SK-N-SH (cell line): ENCODE measurements at regions not wholly inside any gene's neighbourhood (a gene's known extent, or its start where the extent isn't known, plus 50 kb on each side); places are given as distances from the start of the nearest gene placed in this dataset.

Experiments
- CTCF ChIA-PET: fragments of 300-600, 350-600 bp; formaldehyde crosslinking; extraction: SDS; loops from one replicate; lab custom pipeline; 2021; lab: Yijun Ruan, JAX
- POLR2A ChIA-PET: fragments of 350-600 bp; sonication (Branson Sonifier 250); formaldehyde crosslinking; extraction: SDS; loops from one replicate; lab custom pipeline; 2020; ENCODE audit warnings: antibody characterized with exemption, inconsistent platforms; lab: Yijun Ruan, JAX
- DNase-seq: peaks from one replicate; pipeline ENCODE4 v3.0.0; 2012
- H2AFZ ChIP-seq: fragments of 200-600 bp; sonication (generic); 2 replicates; pipeline ENCODE4 v1.8.1; 2016; ENCODE audit warnings: antibody characterized with exemption, mild to moderate bottlenecking, low read depth
- H3F3A ChIP-seq: fragments of 200-600 bp; sonication (generic); replicated peaks from 2 replicates; pipeline ENCODE3; 2016; ENCODE audit warnings: antibody characterized with exemption, mild to moderate bottlenecking; ENCODE audit not compliant: insufficient read depth
- H3K27ac ChIP-seq, 2 experiments: fragments of 200-500 bp in 1 of 2; fragments of 200-600 bp in 1 of 2; sonication (Bioruptor generic) in 1 of 2; sonication (generic), shearing (Covaris generic) in 1 of 2; 2 replicates each; pipeline versions ENCODE4 v1.5.1 to v1.6.1; 2014 to 2016; ENCODE audit warnings: low read depth in 2 of 2, inconsistent platforms in 1 of 2, low read length in 1 of 2, mild to moderate bottlenecking in 1 of 2, mixed read lengths in 1 of 2
- H3K27me3 ChIP-seq: fragments of 200-600 bp; sonication (generic), shearing (Covaris generic); 2 replicates; pipeline ENCODE4 v1.6.1; 2016; ENCODE audit warnings: mixed run types; ENCODE audit not compliant: insufficient read depth
- H3K36me3 ChIP-seq, 2 experiments: fragments of 200-500 bp in 1 of 2; fragments of 200-600 bp in 1 of 2; sonication (Bioruptor generic) in 1 of 2; sonication (generic) in 1 of 2; replicated peaks in 1 of 2; 2 replicates each; pipeline versions ENCODE3 to v1.5.1; 2014 to 2016; ENCODE audit warnings: low read length in 1 of 2, mild to moderate bottlenecking in 1 of 2; ENCODE audit not compliant: insufficient read depth in 2 of 2, control insufficient read depth in 1 of 2
- H3K4me1 ChIP-seq, 2 experiments: fragments of 200-500 bp in 1 of 2; fragments of 200-600 bp in 1 of 2; sonication (Bioruptor generic) in 1 of 2; sonication (generic), shearing (Covaris generic) in 1 of 2; 2 replicates each; pipeline versions ENCODE4 v1.5.1 to v1.6.1; 2014 to 2016; ENCODE audit warnings: low read depth in 1 of 2, low read length in 1 of 2, mixed run types in 1 of 2; ENCODE audit not compliant: insufficient read depth in 2 of 2, control insufficient read depth in 1 of 2
- H3K4me2 ChIP-seq: fragments of 200-600 bp; sonication (generic), shearing (Covaris generic); 2 replicates; pipeline ENCODE4 v1.6.1; 2017; ENCODE audit warnings: mixed run types
- H3K4me3 ChIP-seq, 2 experiments: fragments of 200-500 bp in 1 of 2; fragments of 200-600 bp in 1 of 2; sonication (Bioruptor generic) in 1 of 2; sonication (generic), shearing (Covaris generic) in 1 of 2; 2 replicates each; pipeline versions ENCODE4 v1.5.1 to v1.8.1; 2014 to 2016; ENCODE audit warnings: low read depth in 2 of 2, inconsistent platforms in 1 of 2, low read length in 1 of 2, mild to moderate bottlenecking in 1 of 2, mixed read lengths in 1 of 2, moderate library complexity in 1 of 2
- H3K79me2 ChIP-seq: fragments of 200-600 bp; sonication (generic); 2 replicates; pipeline ENCODE4 v1.8.1; 2017; ENCODE audit warnings: mild to moderate bottlenecking; ENCODE audit not compliant: insufficient read depth
- H3K9ac ChIP-seq: fragments of 200-600 bp; sonication (generic); 2 replicates; pipeline ENCODE4 v1.6.1; 2017; ENCODE audit warnings: mixed run types
- H3K9me2 ChIP-seq: fragments of 200-600 bp; sonication (generic); 2 replicates; pipeline ENCODE4 v1.6.1; 2017; ENCODE audit warnings: mixed run types
- H3K9me3 ChIP-seq: fragments of 200-600 bp; sonication (generic); 2 replicates; pipeline ENCODE4 v1.6.1; 2017; ENCODE audit warnings: mixed run types, mild to moderate bottlenecking, moderate library complexity
- H4K20me1 ChIP-seq: fragments of 200-600 bp; sonication (generic); 2 replicates; pipeline ENCODE4 v1.6.1; 2017; ENCODE audit warnings: mild to moderate bottlenecking, mixed run types; ENCODE audit not compliant: insufficient read depth
- EP300 ChIP-seq, 2 experiments: IDR thresholded peaks; 2 replicates each; pipeline versions ENCODE4 v1.4.0 to v1.6.1; 2012; ENCODE audit warnings: borderline replicate concordance in 1 of 2, low read depth in 1 of 2, low read length in 1 of 2
- FOXJ3 ChIP-seq: sonication (generic); formaldehyde crosslinking; IDR thresholded peaks from 2 replicates; pipeline ENCODE4 v1.5.1; 2020; ENCODE audit warnings: mild to moderate bottlenecking, missing genetic modification reagents
- FOXM1 ChIP-seq: IDR thresholded peaks from 2 replicates; pipeline ENCODE4 v1.4.0; 2012; ENCODE audit warnings: low read depth, mild to moderate bottlenecking
- JUND ChIP-seq: IDR thresholded peaks from 2 replicates; pipeline ENCODE4 v1.4.0; 2012
- MXI1 ChIP-seq: IDR thresholded peaks from 2 replicates; pipeline ENCODE4 v1.6.1; 2012; ENCODE audit warnings: mild to moderate bottlenecking, low read depth, low read length, improper control_type of control experiment
- NFIC ChIP-seq: IDR thresholded peaks from 2 replicates; pipeline ENCODE4 v1.4.0; 2012; ENCODE audit warnings: borderline replicate concordance
- PBX3 ChIP-seq: IDR thresholded peaks from 2 replicates; pipeline ENCODE4; 2012
- RFX5 ChIP-seq: IDR thresholded peaks from 2 replicates; pipeline ENCODE4 v1.6.1; 2012; ENCODE audit warnings: mild to moderate bottlenecking, improper control_type of control experiment, low read length
- RXRA ChIP-seq: IDR thresholded peaks from 2 replicates; pipeline ENCODE4 v1.4.0; 2012; ENCODE audit warnings: low read depth, mild to moderate bottlenecking, borderline replicate concordance
- SMC3 ChIP-seq: IDR thresholded peaks from 2 replicates; pipeline ENCODE4 v1.6.1; 2012; ENCODE audit warnings: low read depth, low read length, improper control_type of control experiment
- USF2 ChIP-seq: fragments of 150-350 bp; IDR thresholded peaks from 2 replicates; pipeline ENCODE4 v1.6.1; 2017; ENCODE audit warnings: antibody characterized with exemption, low read length, low read depth, borderline replicate concordance
- ZBTB33 ChIP-seq: IDR thresholded peaks from 2 replicates; pipeline ENCODE4 v1.4.0; 2012; ENCODE audit warnings: low read depth, borderline replicate concordance
- WGBS: methylation state at CpG from one replicate; pipeline ENCODE4 v1.1.6; 2017; ENCODE audit warnings: low lambda C conversion rate; 5-methylcytosine and 5-hydroxymethylcytosine counted together

- TF ChIP-seq ZBTB33 (no peak), MXI1 (no peak), EP300 (IDR thresholded peaks at IDR 0.05; ENCODE audit: borderline replicate concordance in 1 of 2, low read depth in 1 of 2, low read length in 1 of 2) (no peak), USF2 (no peak)
Measured at GRCh38 chr17:6205033-6205432, 134.9 kb downstream of the WSCD1 start (continued).

- Histone ChIP-seq H3K27ac (no peak overlapping the region), H3K9me2 (no peaks in the 10 kb centered on the region), H3K36me3 (no peaks in the 10 kb centered on the region), H3K79me2 (no peaks in the 10 kb centered on the region), H3K4me3 (no peak overlapping the region), H4K20me1 (no peaks in the 10 kb centered on the region), H3K9ac (no peak overlapping the region), H2AFZ (no peak overlapping the region), H3K4me1 (no peaks in the 10 kb centered on the region), H3K4me2 (no peak overlapping the region), H3K9me3 (no peaks in the 10 kb centered on the region), H3K27me3 (peaks cover 70% of the 10 kb centered on the region), H3F3A (no peaks in the 10 kb centered on the region)
- CTCF ChIA-PET = no interaction called here
- POLR2A ChIA-PET = no interaction called here
- no peak for DNase-seq
- no peak for TF ChIP-seq RXRA
- no peak for TF ChIP-seq JUND
- TF ChIP-seq PBX3 = no peak
- TF ChIP-seq FOXM1 = no peak
- TF ChIP-seq RFX5 = no peak
- TF ChIP-seq NFIC = no peak
- no peak for TF ChIP-seq SMC3
- no peak for TF ChIP-seq FOXJ3 (CRISPR knock-in tag)
- no peak for TF ChIP-seq ZBTB33
- 15% methylated on average over 10 of the region's 10 CpGs for WGBS
Measured at GRCh38 chr17:6204203-6204722, 134.1 kb downstream of the WSCD1 start.
